PC-9 (cell line): ENCODE measurements at regions not wholly inside any gene's neighbourhood (a gene's known extent, or its start where the extent isn't known, plus 50 kb on each side); places are given as distances from the start of the nearest gene placed in this dataset.

ENCODE experiments used
- BruUV-seq: library from RNA; stranded (reverse); fragments of 400-500 nt; replicated peaks from 2 replicates; lab custom pipeline; 2021; lab: Mats Ljungman, UMichigan
- CTCF ChIA-PET: fragments of 300-600 bp; sonication (Branson Sonifier 250); formaldehyde crosslinking; loops from one replicate; lab custom pipeline; 2022; ENCODE audit warnings: antibody characterized with exemption; lab: Charles Lee
- POLR2A ChIA-PET: fragments of 300-600 bp; sonication (Branson Sonifier 250); formaldehyde crosslinking; loops from one replicate; lab custom pipeline; 2022; ENCODE audit warnings: antibody characterized with exemption; ENCODE audit not compliant: unreplicated experiment; lab: Charles Lee
- DNase-seq, 2 experiments: peaks; one replicate each; pipeline versions ENCODE4 v3.0.0 to v3.0.0-alpha.2; 2015 to 2022; ENCODE audit warnings: mixed read lengths in 1 of 2
- H2AFZ ChIP-seq: fragments of 200-600 bp; sonication (generic); 2 replicates; pipeline ENCODE4 v1.8.1; 2017; ENCODE audit warnings: antibody characterized with exemption
- H3F3A ChIP-seq: fragments of 200-600 bp; sonication (generic); 2 replicates; pipeline ENCODE4 v1.8.1; 2017; ENCODE audit warnings: antibody characterized with exemption, mild to moderate bottlenecking, low read depth; ENCODE audit not compliant: insufficient read depth
- H3K27ac ChIP-seq: fragments of 200-600 bp; sonication (generic); 2 replicates; pipeline ENCODE4 v1.6.1; 2016; ENCODE audit warnings: mixed run types
- H3K27me3 ChIP-seq: fragments of 200-600 bp; sonication (generic); 2 replicates; pipeline ENCODE4 v1.6.1; 2016; ENCODE audit warnings: low read depth, mixed run types; ENCODE audit not compliant: insufficient read depth
- H3K36me3 ChIP-seq: fragments of 200-600 bp; sonication (generic); 2 replicates; pipeline ENCODE4 v1.6.1; 2016; ENCODE audit warnings: low read depth, mixed run types
- H3K4me1 ChIP-seq: fragments of 200-600 bp; sonication (generic); replicated peaks from 2 replicates; pipeline ENCODE4 v1.6.1; 2016; ENCODE audit warnings: mixed run types; ENCODE audit not compliant: insufficient read depth
- H3K4me2 ChIP-seq: fragments of 200-600 bp; sonication (generic); 2 replicates; pipeline ENCODE4 v1.6.1; 2017; ENCODE audit warnings: mixed run types
- H3K4me3 ChIP-seq: fragments of 200-600 bp; sonication (generic); 2 replicates; pipeline ENCODE4 v1.6.1; 2016; ENCODE audit warnings: mixed run types
- H3K79me2 ChIP-seq: fragments of 200-600 bp; sonication (generic); 2 replicates; pipeline ENCODE4 v1.6.1; 2017; ENCODE audit warnings: low read depth, mixed run types
- H3K9me2 ChIP-seq: fragments of 200-600 bp; sonication (generic); 2 replicates; pipeline ENCODE4 v1.8.1; 2017; ENCODE audit warnings: mild to moderate bottlenecking; ENCODE audit not compliant: insufficient read depth
- H3K9me3 ChIP-seq: fragments of 200-600 bp; sonication (generic); 2 replicates; pipeline ENCODE4 v1.8.1; 2016; ENCODE audit warnings: low read depth; ENCODE audit not compliant: insufficient read depth
- H4K20me1 ChIP-seq: fragments of 200-600 bp; sonication (generic); 2 replicates; pipeline ENCODE4 v1.8.1; 2017; ENCODE audit not compliant: insufficient read depth
- EZH2 ChIP-seq: fragments of 200-600 bp; sonication (generic); IDR thresholded peaks from 2 replicates; pipeline ENCODE4 v1.8.0; 2017; ENCODE audit warnings: antibody characterized with exemption, low read depth
- intact Hi-C: fragments of 100-400 bp; cut with micrococcal nuclease; formaldehyde crosslinking; loops from one replicate; pipeline ENCODE4 v1.10.0; 2022; ENCODE audit not compliant: unreplicated experiment
- TF ChIP-seq, protein P1 (sequence below): fragments of 200-600 bp; sonication (generic); conservative IDR thresholded peaks from 2 replicates; pipeline ENCODE4 v1.6.1; 2017; ENCODE audit warnings: mixed run types, antibody characterized with exemption, mild to moderate bottlenecking, moderate library complexity

DNA sequence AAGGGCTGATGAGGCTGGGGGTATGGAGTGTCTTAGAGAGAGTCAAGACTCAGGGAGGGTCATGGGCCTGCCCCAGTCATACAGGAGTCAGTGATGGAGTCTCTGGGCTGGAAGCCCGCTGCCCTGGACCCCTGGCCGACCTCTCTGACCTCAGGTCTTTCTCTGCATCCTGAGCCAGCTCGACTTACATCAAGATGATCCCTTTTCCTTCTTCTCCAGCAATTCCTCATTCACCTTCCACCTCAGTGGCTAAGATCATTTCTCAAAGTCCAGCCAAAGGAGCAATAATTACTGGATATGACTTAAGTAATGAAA, 308.6 kb downstream of the MATN1 start:
- H3K36me3 ChIP-seq: no peaks in the 10 kb centered on the region
- TF ChIP-seq EZH2: no peak
- TF ChIP-seq, protein P1, sequence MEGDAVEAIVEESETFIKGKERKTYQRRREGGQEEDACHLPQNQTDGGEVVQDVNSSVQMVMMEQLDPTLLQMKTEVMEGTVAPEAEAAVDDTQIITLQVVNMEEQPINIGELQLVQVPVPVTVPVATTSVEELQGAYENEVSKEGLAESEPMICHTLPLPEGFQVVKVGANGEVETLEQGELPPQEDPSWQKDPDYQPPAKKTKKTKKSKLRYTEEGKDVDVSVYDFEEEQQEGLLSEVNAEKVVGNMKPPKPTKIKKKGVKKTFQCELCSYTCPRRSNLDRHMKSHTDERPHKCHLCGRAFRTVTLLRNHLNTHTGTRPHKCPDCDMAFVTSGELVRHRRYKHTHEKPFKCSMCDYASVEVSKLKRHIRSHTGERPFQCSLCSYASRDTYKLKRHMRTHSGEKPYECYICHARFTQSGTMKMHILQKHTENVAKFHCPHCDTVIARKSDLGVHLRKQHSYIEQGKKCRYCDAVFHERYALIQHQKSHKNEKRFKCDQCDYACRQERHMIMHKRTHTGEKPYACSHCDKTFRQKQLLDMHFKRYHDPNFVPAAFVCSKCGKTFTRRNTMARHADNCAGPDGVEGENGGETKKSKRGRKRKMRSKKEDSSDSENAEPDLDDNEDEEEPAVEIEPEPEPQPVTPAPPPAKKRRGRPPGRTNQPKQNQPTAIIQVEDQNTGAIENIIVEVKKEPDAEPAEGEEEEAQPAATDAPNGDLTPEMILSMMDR: no peak
- no peak overlapping the region for H2AFZ ChIP-seq
- no TSS peak for BruUV-seq
- no peaks in the 10 kb centered on the region for H3K27me3 ChIP-seq
- no peaks in the 10 kb centered on the region for H3K9me3 ChIP-seq
- POLR2A ChIA-PET: no interaction called here
- DNase-seq: no peak
- no peaks in the 10 kb centered on the region for H3K9me2 ChIP-seq
- no peaks in the 10 kb centered on the region for H3K4me1 ChIP-seq
- H3K79me2 ChIP-seq: no peaks in the 10 kb centered on the region
- CTCF ChIA-PET: interaction anchor here (0.6 kb wide), 1 partner anchor 9 kb away, joined by 3 read pairs; no protein-coding TSS in a partner anchor
- H3K27ac ChIP-seq: no peak overlapping the region
- no peaks in the 10 kb centered on the region for H3F3A ChIP-seq
- no peak overlapping the region for H3K4me3 ChIP-seq
- H3K4me2 ChIP-seq: no peak overlapping the region
- intact Hi-C loops: no loop called here
- H4K20me1 ChIP-seq: no peaks in the 10 kb centered on the region

DNA sequence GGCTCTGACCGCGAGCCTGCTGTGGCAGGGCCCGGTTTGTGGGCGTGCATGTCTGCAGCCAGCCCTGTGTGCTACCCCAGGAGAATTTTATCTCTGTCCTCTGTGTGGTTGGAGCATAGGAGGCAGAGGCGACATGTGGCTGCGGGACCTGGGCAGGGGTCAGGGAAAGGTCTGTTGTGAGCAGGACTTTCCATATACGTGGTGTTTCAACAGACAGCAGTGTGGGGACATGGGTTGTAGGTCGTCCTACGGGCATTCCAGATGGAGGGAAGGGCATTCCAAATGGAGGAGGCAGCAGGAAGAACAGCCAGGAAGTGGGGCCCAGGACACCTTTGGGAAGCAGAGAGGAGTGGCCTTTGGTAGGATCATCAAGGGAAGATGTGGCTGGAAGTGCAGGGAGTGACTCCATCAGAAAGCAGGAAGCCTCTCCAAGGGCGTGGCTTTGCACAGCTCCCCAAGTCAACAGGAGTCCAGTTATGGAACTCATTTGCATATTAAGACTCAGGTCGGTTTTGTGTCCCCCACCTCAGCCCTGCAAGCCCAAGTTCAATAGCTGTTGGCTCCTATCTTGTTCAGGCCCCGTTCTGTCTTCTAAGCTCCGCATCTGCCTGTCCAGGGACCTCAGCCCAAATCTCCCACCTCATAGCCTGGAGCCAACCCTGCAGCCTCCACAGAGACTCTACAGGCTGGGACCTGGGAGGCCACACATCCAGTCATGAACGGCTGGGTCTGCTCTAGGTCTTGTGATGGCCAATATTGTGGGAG, 309.1 kb downstream of the MATN1 start:
- BruUV-seq: no TSS peak
- ChIA-PET POLR2A (no interaction called here), CTCF (interaction anchor here (0.6 kb wide), 1 partner anchor 9 kb away, joined by 3 read pairs; no protein-coding TSS in a partner anchor)
- no peaks in the 10 kb centered on the region for H3K27me3 ChIP-seq
- no peaks in the 10 kb centered on the region for H4K20me1 ChIP-seq
- H3K9me3 ChIP-seq: no peaks in the 10 kb centered on the region
- no peaks in the 10 kb centered on the region for H3F3A ChIP-seq
- no peak overlapping the region for H3K4me2 ChIP-seq
- intact Hi-C loops: no loop called here
- no peak overlapping the region for H3K4me3 ChIP-seq
- H3K9me2 ChIP-seq: no peaks in the 10 kb centered on the region
- no peaks in the 10 kb centered on the region for H3K36me3 ChIP-seq
- H2AFZ ChIP-seq: no peak overlapping the region
- no peak overlapping the region for H3K27ac ChIP-seq
- H3K4me1 ChIP-seq: no peaks in the 10 kb centered on the region
- H3K79me2 ChIP-seq: no peaks in the 10 kb centered on the region
- DNase-seq: no peak
- TF ChIP-seq, protein P1: no peak
- TF ChIP-seq EZH2: no peak

DNA sequence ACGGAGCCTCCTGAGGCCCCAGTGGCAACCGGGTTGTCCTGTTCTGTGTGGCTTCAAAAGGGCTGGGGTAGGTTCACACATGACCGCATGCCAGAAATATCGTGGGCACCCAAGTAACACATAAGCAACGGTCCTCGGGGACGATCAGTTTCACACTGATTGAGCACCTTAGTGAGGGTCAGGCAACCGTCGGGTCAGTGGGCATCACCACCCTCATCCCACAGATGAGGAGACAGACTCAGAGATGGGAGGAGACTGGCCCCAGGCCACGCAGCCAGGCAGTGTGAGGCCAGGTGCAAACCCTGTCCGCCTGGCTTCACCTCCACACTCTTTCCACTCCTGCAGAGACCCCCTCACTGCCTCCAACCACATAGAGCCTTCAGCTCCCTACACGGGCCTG, 309.8 kb downstream of the MATN1 start:
- no TSS peak for BruUV-seq

More for the DNA sequence above, 309.8 kb downstream of the MATN1 start:
- DNase-seq: no peak
- H3K4me2 ChIP-seq: no peak overlapping the region
- intact Hi-C loops: no loop called here
- no peaks in the 10 kb centered on the region for H4K20me1 ChIP-seq
- H3K79me2 ChIP-seq: no peaks in the 10 kb centered on the region
- TF ChIP-seq EZH2: no peak
- TF ChIP-seq, protein P1: no peak
- no peaks in the 10 kb centered on the region for H3K36me3 ChIP-seq
- no peaks in the 10 kb centered on the region for H3K4me1 ChIP-seq
- H3F3A ChIP-seq: no peaks in the 10 kb centered on the region
- H3K4me3 ChIP-seq: no peak overlapping the region
- POLR2A ChIA-PET: no interaction called here
- no peaks in the 10 kb centered on the region for H3K27me3 ChIP-seq
- H3K27ac ChIP-seq: no peak overlapping the region
- H3K9me2 ChIP-seq: no peaks in the 10 kb centered on the region
- CTCF ChIA-PET: no interaction called here
- no peaks in the 10 kb centered on the region for H3K9me3 ChIP-seq
- H2AFZ ChIP-seq: no peak overlapping the region
